ENCODE measurements at regions not wholly inside any gene's neighbourhood (a gene's known extent, or its start where the extent isn't known, plus 50 kb on each side); places are given as distances from the start of the nearest gene placed in this dataset.

GRCh38 chr7:79828866-79829265 is 305.8 kb upstream of the GNAI1 start:
- no peak overlapping the region for H3K27ac ChIP-seq
- TF ChIP-seq CTCF (conservative IDR thresholded peaks at IDR 0.05) = no peak
- no peak for TF ChIP-seq ZFX (IDR thresholded peaks at IDR 0.05)

GRCh38 chr7:79823246-79823951 is 311.2 kb upstream of the GNAI1 start:
- TF ChIP-seq CTCF (conservative IDR thresholded peaks at IDR 0.05) (no peak), ZFX (IDR thresholded peaks at IDR 0.05) (no peak)
- H3K27ac ChIP-seq = no peak overlapping the region

- TF ChIP-seq CTCF (conservative IDR thresholded peaks at IDR 0.05) = no peak
- TF ChIP-seq ZFX (IDR thresholded peaks at IDR 0.05) = no peak
- H3K27ac ChIP-seq = no peak overlapping the region
Observed at GRCh38 chr7:79822620-79823240, 311.9 kb upstream of the GNAI1 start.

- TF ChIP-seq ZFX (IDR thresholded peaks at IDR 0.05) (no peak), CTCF (conservative IDR thresholded peaks at IDR 0.05) (no peak)
- H3K27ac ChIP-seq = no peak overlapping the region
Observed at GRCh38 chr7:79820387-79820786, 314.2 kb upstream of the GNAI1 start.

- TF ChIP-seq CTCF (conservative IDR thresholded peaks at IDR 0.05) (no peak), ZFX (IDR thresholded peaks at IDR 0.05) (no peak)
- H3K27ac ChIP-seq = no peak overlapping the region
Observed at GRCh38 chr7:79810916-79811315, 323.7 kb upstream of the GNAI1 start.

GRCh38 chr7:79806161-79806734 is 328.4 kb upstream of the GNAI1 start:
- H3K27ac ChIP-seq = no peak overlapping the region
- TF ChIP-seq ZFX (IDR thresholded peaks at IDR 0.05) (no peak), CTCF (conservative IDR thresholded peaks at IDR 0.05) (peak; percentile 59)

- TF ChIP-seq ZFX (IDR thresholded peaks at IDR 0.05) (no peak), CTCF (conservative IDR thresholded peaks at IDR 0.05) (no peak)
- H3K27ac ChIP-seq = no peak overlapping the region
Observed at GRCh38 chr7:79790656-79791262, 337.3 kb upstream of the MAGI2 start.

Data from C4-2B (cell line).